ENCODE measurements at regions not wholly inside any gene's neighbourhood (a gene's known extent, or its start where the extent isn't known, plus 50 kb on each side); places are given as distances from the start of the nearest gene placed in this dataset.

DNA sequence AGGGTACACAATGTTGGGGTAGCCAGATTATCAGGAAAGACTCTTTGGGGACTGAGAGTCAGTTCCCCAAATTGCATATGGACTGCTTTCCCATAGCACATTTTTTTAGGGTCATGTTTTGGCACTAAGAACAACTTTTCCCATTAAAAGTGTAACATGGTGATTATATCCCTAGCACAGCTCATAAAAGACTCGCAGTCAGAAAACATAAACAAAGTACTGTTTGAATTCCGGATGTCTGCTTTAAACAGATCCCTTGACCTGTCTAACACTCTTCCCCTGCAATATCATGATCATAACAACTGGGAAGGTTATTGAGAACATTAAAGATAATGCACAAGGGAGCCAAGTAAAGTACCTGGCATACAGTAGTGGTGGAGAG lies 262.2 kb downstream of the ASXL3 start:
- no peak for ATAC-seq
- H3K27me3 ChIP-seq: no peaks in the 10 kb centered on the region
- H3K4me1 ChIP-seq: no peaks in the 10 kb centered on the region
- intact Hi-C loops (cut with DNase I): no loop called here
- no peaks in the 10 kb centered on the region for H3K9me3 ChIP-seq
- peak in 2 of 4 donors; percentile 19 to 53 for DNase-seq
- no peak overlapping the region for H3K27ac ChIP-seq
- H3K36me3 ChIP-seq: no peaks in the 10 kb centered on the region
- H3K4me3 ChIP-seq: no peak overlapping the region
- TF ChIP-seq, protein P1, sequence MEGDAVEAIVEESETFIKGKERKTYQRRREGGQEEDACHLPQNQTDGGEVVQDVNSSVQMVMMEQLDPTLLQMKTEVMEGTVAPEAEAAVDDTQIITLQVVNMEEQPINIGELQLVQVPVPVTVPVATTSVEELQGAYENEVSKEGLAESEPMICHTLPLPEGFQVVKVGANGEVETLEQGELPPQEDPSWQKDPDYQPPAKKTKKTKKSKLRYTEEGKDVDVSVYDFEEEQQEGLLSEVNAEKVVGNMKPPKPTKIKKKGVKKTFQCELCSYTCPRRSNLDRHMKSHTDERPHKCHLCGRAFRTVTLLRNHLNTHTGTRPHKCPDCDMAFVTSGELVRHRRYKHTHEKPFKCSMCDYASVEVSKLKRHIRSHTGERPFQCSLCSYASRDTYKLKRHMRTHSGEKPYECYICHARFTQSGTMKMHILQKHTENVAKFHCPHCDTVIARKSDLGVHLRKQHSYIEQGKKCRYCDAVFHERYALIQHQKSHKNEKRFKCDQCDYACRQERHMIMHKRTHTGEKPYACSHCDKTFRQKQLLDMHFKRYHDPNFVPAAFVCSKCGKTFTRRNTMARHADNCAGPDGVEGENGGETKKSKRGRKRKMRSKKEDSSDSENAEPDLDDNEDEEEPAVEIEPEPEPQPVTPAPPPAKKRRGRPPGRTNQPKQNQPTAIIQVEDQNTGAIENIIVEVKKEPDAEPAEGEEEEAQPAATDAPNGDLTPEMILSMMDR (IDR thresholded peaks at IDR 0.05): no peak

DNA sequence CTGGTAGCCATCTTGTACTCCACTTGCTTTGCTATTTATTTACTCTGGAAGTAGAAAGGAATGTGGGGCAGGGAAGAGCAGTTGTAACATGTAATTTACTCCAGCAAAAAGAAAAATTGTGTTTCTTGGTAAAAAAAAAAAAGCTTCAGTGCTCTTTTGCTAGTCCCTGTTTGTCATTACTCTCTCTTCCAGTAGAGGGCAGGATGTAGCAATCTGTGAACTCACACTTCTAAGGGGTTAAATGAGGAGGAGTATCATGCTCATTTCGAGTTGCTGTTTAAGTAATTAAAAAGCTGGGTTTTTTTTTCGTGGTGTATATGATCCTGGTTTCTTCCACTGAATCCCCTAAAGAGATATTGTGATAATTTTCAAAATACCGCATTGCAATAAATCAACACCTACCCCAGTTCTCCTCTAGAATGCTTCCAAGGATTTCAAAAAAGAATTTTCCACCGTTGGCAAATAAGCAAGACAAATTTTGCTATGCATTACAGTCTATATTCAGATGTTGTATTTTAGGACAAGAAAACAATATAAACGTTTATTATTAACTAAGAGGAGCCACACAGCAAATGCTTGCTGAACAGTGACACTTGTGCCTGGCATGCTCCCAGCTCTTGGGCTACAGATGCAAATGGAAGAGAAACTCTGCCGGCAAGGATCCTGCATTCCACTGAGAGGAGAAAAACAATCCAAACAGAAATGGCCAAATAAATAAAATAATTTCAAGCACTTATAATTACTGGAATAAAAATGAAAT lies 261.6 kb downstream of the ASXL3 start:
- H3K27ac ChIP-seq: no peak overlapping the region
- peak; percentile 79 for ATAC-seq
- H3K4me3 ChIP-seq: no peak overlapping the region
- H3K27me3 ChIP-seq: no peaks in the 10 kb centered on the region
- H3K9me3 ChIP-seq: no peaks in the 10 kb centered on the region
- TF ChIP-seq, protein P1 (IDR thresholded peaks at IDR 0.05): peak; percentile 33 to 56
- peak in 2 of 4 donors; percentile 53 to 71 for DNase-seq
- intact Hi-C loops (cut with DNase I): no loop called here
- no peaks in the 10 kb centered on the region for H3K4me1 ChIP-seq
- H3K36me3 ChIP-seq: no peaks in the 10 kb centered on the region

DNA sequence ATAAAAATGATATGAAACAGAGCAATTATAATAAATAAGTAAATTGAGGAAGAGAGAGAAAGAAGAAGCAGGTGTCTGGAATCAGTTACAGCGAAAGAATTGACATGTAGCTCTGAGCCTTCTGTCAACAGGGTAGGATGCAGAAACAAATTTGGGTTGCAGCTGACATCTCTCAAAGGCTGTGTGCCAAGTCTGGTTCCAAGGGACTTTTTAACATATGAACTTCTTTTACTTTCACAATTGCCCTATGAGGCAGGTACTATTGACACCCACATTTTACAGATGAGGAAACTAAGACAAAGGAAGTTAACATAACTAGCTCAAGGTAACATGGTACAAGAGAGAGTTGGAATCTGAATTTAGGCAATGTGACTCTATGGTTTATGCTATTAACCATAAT lies 260.0 kb downstream of the ASXL3 start:
- ATAC-seq (no peak), DNase-seq (no peak)
- no peaks in the 10 kb centered on the region for H3K36me3 ChIP-seq
- no peak overlapping the region for H3K4me3 ChIP-seq
- intact Hi-C loops (cut with DNase I): no loop called here
- no peak overlapping the region for H3K27ac ChIP-seq
- TF ChIP-seq, protein P1 (IDR thresholded peaks at IDR 0.05): no peak
- H3K9me3 ChIP-seq: no peaks in the 10 kb centered on the region
- H3K27me3 ChIP-seq: no peaks in the 10 kb centered on the region
- H3K4me1 ChIP-seq: no peaks in the 10 kb centered on the region

DNA sequence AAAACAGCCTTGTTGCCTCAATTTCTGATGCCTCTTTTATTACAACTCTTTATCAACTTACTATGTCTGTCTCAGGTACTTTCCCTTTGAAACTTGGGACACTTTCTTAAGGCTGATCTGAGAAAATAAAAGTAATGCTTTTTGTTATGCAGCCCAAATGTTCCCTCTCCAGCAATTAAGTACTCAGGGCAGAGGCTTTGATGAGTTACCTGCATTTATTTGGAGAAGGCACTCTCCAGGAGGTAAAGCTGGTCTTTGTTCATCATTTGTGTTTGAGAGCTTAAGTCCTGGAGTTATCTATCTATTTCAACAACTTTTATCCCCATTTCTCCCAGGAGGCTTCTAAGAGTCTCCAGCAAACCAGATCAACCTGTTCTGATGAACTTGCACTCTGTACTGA lies 259.2 kb downstream of the ASXL3 start:
- Histone ChIP-seq H3K4me1 (no peaks in the 10 kb centered on the region), H3K27me3 (no peaks in the 10 kb centered on the region), H3K4me3 (no peak overlapping the region), H3K9me3 (no peaks in the 10 kb centered on the region), H3K36me3 (no peaks in the 10 kb centered on the region), H3K27ac (no peak overlapping the region)
- DNase-seq (no peak), ATAC-seq (no peak)
- TF ChIP-seq, protein P1 (IDR thresholded peaks at IDR 0.05): no peak
- intact Hi-C loops (cut with DNase I): no loop called here

DNA sequence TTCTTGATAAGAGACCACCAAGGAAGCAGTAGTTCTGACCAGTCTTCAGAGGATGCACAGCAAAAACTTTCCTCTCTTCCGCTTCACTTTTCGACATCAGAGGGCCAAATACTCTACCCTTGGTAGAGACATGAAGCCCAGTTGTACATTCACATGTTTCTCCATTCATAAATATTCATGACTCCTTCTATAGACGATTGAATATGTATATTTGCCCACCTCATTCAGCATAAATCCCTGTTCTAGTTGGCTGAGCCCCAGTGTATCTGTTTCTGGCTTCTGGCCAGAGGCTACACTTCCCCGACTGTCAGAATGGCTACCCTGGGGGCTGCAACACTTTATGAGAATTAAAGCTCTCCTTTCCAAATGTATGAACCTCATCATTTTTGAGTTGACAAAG lies 258.5 kb downstream of the ASXL3 start:
- Histone ChIP-seq H3K36me3 (no peaks in the 10 kb centered on the region), H3K4me3 (no peak overlapping the region), H3K9me3 (peaks cover 0 to 5% of the 10 kb centered on the region in 2 donors), H3K4me1 (no peaks in the 10 kb centered on the region), H3K27ac (no peak overlapping the region), H3K27me3 (no peaks in the 10 kb centered on the region)
- intact Hi-C loops (cut with DNase I): no loop called here
- ATAC-seq (no peak), DNase-seq (no peak)
- TF ChIP-seq, protein P1 (IDR thresholded peaks at IDR 0.05): no peak

Measured in left lung (tissue), 4 donors.